ENCODE measurements at regions not wholly inside any gene's neighbourhood (a gene's known extent, or its start where the extent isn't known, plus 50 kb on each side); places are given as distances from the start of the nearest gene placed in this dataset.

GRCh38 chr12:126554625-126555024, 1489.4 kb downstream of the AACS start:
- peak; percentile 73 for TF ChIP-seq POU5F1 (IDR thresholded peaks at IDR 0.05; ENCODE audit: low read depth, low read length)
- TF ChIP-seq TAF1 (IDR thresholded peaks at IDR 0.05; ENCODE audit: low read depth, low read length): no peak
- TF ChIP-seq ASH2L (IDR thresholded peaks at IDR 0.05; ENCODE audit: low read length): peak; percentile 22
- TF ChIP-seq MAX (IDR thresholded peaks at IDR 0.05): 0 out of 2 replicates have a peak, but pooled peaks have one; percentile 32
- TF ChIP-seq E2F6 (IDR thresholded peaks at IDR 0.05): peak; percentile 27; the same call in 1 of the 2 replicates
- no peak for TF ChIP-seq HDAC6 (IDR thresholded peaks at IDR 0.05; ENCODE audit: low read depth, low read length)
- no peak for TF ChIP-seq EGR1 (IDR thresholded peaks at IDR 0.05; ENCODE audit: borderline replicate concordance, low read depth, low read length)
- TF ChIP-seq CTCF (IDR thresholded peaks at IDR 0.05; ENCODE audit: control extremely low read depth in 1 of 3, insufficient read depth in 1 of 3, low read depth in 1 of 3, low read length in 3 of 3): no peak
- no peak overlapping the region for H3K56ac ChIP-seq (replicated peaks; ENCODE audit: insufficient read length, low read depth, low read length)
- H2AK5ac ChIP-seq (ENCODE audit: low read depth, low read length): no peak overlapping the region
- H3K4me2 ChIP-seq (ENCODE audit: insufficient read depth in 1 of 2, low read depth in 2 of 2, low read length in 2 of 2): peak overlapping the region; percentile 10 to 48
- H4K20me1 ChIP-seq (replicated peaks in 1 of 2; ENCODE audit: control insufficient read depth in 1 of 2, insufficient read depth in 2 of 2, low read length in 2 of 2): no peaks in the 10 kb centered on the region
- 0 out of 2 replicates have a peak overlapping the region, but pooled peaks have one; percentile 62 for H2BK20ac ChIP-seq (ENCODE audit: low read length)
- no peak overlapping the region for H3K27ac ChIP-seq (ENCODE audit: low read depth, low read length)
- H3K9ac ChIP-seq (replicated peaks in 1 of 4; ENCODE audit: extremely low read depth in 1 of 4, low read depth in 3 of 4, low read length in 3 of 4): no peak overlapping the region
- H3K18ac ChIP-seq (ENCODE audit: extremely low read depth, low read length): no peak overlapping the region
- peak overlapping the region; percentile 5; the same call in 1 of the 2 replicates for H2AFZ ChIP-seq (ENCODE audit: low read length)
- H2BK5ac ChIP-seq (ENCODE audit: low read depth, low read length): peak overlapping the region; percentile 44; the same call in 1 of the 2 replicates
- H3K79me1 ChIP-seq (ENCODE audit: low read depth, low read length): no peaks in the 10 kb centered on the region
- DNase-seq (ENCODE audit: low read depth in 1 of 2, low spot score in 2 of 2) (peak in 1 of 2 experiments; percentile 19), FAIRE-seq (no peak)
- no peak overlapping the region for H4K91ac ChIP-seq (replicated peaks; ENCODE audit: insufficient read length, low read length)
- 0 out of 2 replicates have a peak overlapping the region, but pooled peaks have one; percentile 82 for H2BK12ac ChIP-seq (ENCODE audit: low read depth, low read length)
- no peak overlapping the region for H4K8ac ChIP-seq (ENCODE audit: extremely low read depth, insufficient read depth, low read length)
- H3K9me3 ChIP-seq (ENCODE audit: insufficient read depth in 2 of 2, low read depth in 1 of 2, low read length in 1 of 2): no peaks in the 10 kb centered on the region
- no peaks in the 10 kb centered on the region for H3K27me3 ChIP-seq (replicated peaks in 1 of 4; ENCODE audit: control insufficient read depth in 3 of 4, extremely low read depth in 1 of 4, insufficient read depth in 3 of 4, low read length in 3 of 4)
- H3K14ac ChIP-seq (ENCODE audit: insufficient read length): no peak overlapping the region
- H3K4me3 ChIP-seq (ENCODE audit: extremely low read depth in 1 of 4, insufficient read depth in 2 of 4, low read depth in 3 of 4, low read length in 4 of 4): peak overlapping the region in 1 of 4 experiments; percentile 37; a peak in 1 of 8 replicates
- peaks cover 0 to 19% (median 9%) of the 10 kb centered on the region in 4 experiments; a peak in 4 of 7 replicates for H3K4me1 ChIP-seq (replicated peaks in 1 of 4; ENCODE audit: control insufficient read depth in 3 of 4, insufficient read depth in 4 of 4, low read length in 3 of 4)
- no peaks in the 10 kb centered on the region for H3K23me2 ChIP-seq (ENCODE audit: low read depth, low read length)
- no peaks in the 10 kb centered on the region for H3K36me3 ChIP-seq (ENCODE audit: control insufficient read depth in 2 of 4, insufficient read depth in 4 of 4, low read length in 3 of 4)
- CTCF ChIA-PET (ENCODE audit: partially characterized antibody): interaction anchor here (1.1 kb wide), 1 partner anchor 63 kb away, joined by 3 read pairs; no protein-coding TSS in a partner anchor
- no peak overlapping the region for H3K23ac ChIP-seq (ENCODE audit: insufficient read length)
- POLR2A ChIA-PET (ENCODE audit: partially characterized antibody): no interaction called here
- H3K79me2 ChIP-seq (ENCODE audit: control insufficient read depth in 1 of 2, insufficient read depth in 2 of 2, low read length in 2 of 2): no peaks in the 10 kb centered on the region
- H4K5ac ChIP-seq (ENCODE audit: insufficient read length, low read depth, low read length): no peak overlapping the region
- H2BK120ac ChIP-seq (replicated peaks; ENCODE audit: low read depth, low read length): no peak overlapping the region
- WGBS, 2 experiments (ENCODE audit: extremely low coverage in 1 of 2, insufficient coverage in 1 of 2, insufficient read length in 1 of 2, insufficient replicate concordance in 2 of 2, low coverage in 1 of 2, low lambda C conversion rate in 2 of 2, missing lambda C conversion rate in 1 of 2): 28% methylated on average over 7 of the region's 7 CpGs; no CpG with 5 or more reads in 1 of the 2 experiments
- H2BK15ac ChIP-seq (ENCODE audit: low read length): peak overlapping the region; percentile 61; the same call in 1 of the 2 replicates
- H3K4ac ChIP-seq (replicated peaks; ENCODE audit: insufficient read length, low read depth, low read length): no peak overlapping the region
